ENCODE measurements at regions not wholly inside any gene's neighbourhood (a gene's known extent, or its start where the extent isn't known, plus 50 kb on each side); places are given as distances from the start of the nearest gene placed in this dataset.

DNA sequence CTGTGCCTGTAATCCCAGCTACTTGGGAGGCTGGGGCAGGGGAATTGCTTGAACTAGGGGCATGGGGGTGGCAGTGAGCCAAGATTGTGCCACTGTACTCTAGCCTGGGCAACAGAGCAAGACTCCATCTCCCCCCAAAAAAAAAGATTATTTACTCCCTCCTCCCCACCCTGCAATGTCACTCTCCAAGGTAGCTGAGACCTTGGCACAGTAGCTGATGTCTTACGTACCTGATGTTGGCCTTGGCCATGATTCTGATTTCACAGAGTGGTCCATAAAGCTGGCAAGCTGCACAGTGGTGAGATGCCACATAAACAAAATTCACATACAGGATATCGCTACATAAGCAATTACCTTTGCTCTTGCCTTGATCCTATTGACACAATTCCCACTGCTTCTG, 108.5 kb downstream of the CAVIN4 start:
- TF ChIP-seq POLR2AphosphoS5 (IDR thresholded peaks at IDR 0.05; ENCODE audit: low read depth, low read length), result no peak
- TF ChIP-seq, protein P1, sequence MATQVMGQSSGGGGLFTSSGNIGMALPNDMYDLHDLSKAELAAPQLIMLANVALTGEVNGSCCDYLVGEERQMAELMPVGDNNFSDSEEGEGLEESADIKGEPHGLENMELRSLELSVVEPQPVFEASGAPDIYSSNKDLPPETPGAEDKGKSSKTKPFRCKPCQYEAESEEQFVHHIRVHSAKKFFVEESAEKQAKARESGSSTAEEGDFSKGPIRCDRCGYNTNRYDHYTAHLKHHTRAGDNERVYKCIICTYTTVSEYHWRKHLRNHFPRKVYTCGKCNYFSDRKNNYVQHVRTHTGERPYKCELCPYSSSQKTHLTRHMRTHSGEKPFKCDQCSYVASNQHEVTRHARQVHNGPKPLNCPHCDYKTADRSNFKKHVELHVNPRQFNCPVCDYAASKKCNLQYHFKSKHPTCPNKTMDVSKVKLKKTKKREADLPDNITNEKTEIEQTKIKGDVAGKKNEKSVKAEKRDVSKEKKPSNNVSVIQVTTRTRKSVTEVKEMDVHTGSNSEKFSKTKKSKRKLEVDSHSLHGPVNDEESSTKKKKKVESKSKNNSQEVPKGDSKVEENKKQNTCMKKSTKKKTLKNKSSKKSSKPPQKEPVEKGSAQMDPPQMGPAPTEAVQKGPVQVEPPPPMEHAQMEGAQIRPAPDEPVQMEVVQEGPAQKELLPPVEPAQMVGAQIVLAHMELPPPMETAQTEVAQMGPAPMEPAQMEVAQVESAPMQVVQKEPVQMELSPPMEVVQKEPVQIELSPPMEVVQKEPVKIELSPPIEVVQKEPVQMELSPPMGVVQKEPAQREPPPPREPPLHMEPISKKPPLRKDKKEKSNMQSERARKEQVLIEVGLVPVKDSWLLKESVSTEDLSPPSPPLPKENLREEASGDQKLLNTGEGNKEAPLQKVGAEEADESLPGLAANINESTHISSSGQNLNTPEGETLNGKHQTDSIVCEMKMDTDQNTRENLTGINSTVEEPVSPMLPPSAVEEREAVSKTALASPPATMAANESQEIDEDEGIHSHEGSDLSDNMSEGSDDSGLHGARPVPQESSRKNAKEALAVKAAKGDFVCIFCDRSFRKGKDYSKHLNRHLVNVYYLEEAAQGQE (IDR thresholded peaks at IDR 0.05; ENCODE audit: insufficient read depth in 1 of 2, low read depth in 2 of 2, low read length in 2 of 2), result peak in 1 of 2 experiments; percentile 59; a peak in 1 of 4 replicates
